Activated CD8-positive, alpha-beta memory T cell treated with anti-CD3 and anti-CD28 coated beads, Interleukin-2, amount 50 U/mL, for 48 hours (primary cell): ENCODE measurements at regions not wholly inside any gene's neighbourhood (a gene's known extent, or its start where the extent isn't known, plus 50 kb on each side); places are given as distances from the start of the nearest gene placed in this dataset.

Source experiments
- DNase-seq: peaks from one replicate; pipeline ENCODE4 v3.0.0-alpha.2; 2020

- no peak for DNase-seq
Measured at GRCh38 chr1:91092503-91092902, 70.7 kb upstream of the ZNF644 start.

GRCh38 chr1:91091812-91092211 lies 70.0 kb upstream of the ZNF644 start:
- DNase-seq = no peak

- DNase-seq = no peak
Measured at GRCh38 chr1:91080650-91081049, 58.8 kb upstream of the ZNF644 start.

- no peak for DNase-seq
Measured at GRCh38 chr1:91078859-91079258, 57.0 kb upstream of the ZNF644 start.

- no peak for DNase-seq
Measured at GRCh38 chr1:91076834-91077233, 55.0 kb upstream of the ZNF644 start.

- DNase-seq = no peak
Measured at GRCh38 chr1:91075233-91076135, 53.6 kb upstream of the ZNF644 start.

- DNase-seq = no peak
Measured at GRCh38 chr1:91073299-91073698, 51.5 kb upstream of the ZNF644 start.

GRCh38 chr1:91071838-91072237 lies 50.0 kb upstream of the ZNF644 start:
- DNase-seq = no peak
